ENCODE measurements at regions not wholly inside any gene's neighbourhood (a gene's known extent, or its start where the extent isn't known, plus 50 kb on each side); places are given as distances from the start of the nearest gene placed in this dataset.
"Not testable (repeated sequence)": the region's sequence is repeated elsewhere in the genome, so short reads cannot be mapped to it uniquely, and the experiment has no call there.

GRCh38 chr6:85005494-85005893 is 241.1 kb upstream of the TBX18 start:
- DNase-seq (no peak), ATAC-seq (no peak)
- Mint-ChIP-seq H3K4me1 (no peaks in the 10 kb centered on the region), H3K36me3 (no peaks in the 10 kb centered on the region), H3K9me3 (ENCODE audit: low read depth) (no peaks in the 10 kb centered on the region), H3K27me3 (no peaks in the 10 kb centered on the region), H3K4me3 (no peak overlapping the region), H3K27ac (no peak overlapping the region)
- CTCF ChIA-PET = no interaction called here

GRCh38 chr6:85004361-85004995 is 240.1 kb upstream of the TBX18 start:
- Mint-ChIP-seq H3K9me3 (ENCODE audit: low read depth) (no peaks in the 10 kb centered on the region), H3K4me1 (no peaks in the 10 kb centered on the region), H3K27ac (no peak overlapping the region), H3K27me3 (no peaks in the 10 kb centered on the region), H3K36me3 (no peaks in the 10 kb centered on the region), H3K4me3 (no peak overlapping the region)
- DNase-seq (no peak), ATAC-seq (no peak)
- CTCF ChIA-PET = no interaction called here

GRCh38 chr6:85002847-85003246 is 238.4 kb upstream of the TBX18 start:
- H3K4me3 Mint-ChIP-seq = no peak overlapping the region
- no peaks in the 10 kb centered on the region for H3K27me3 Mint-ChIP-seq
- no peaks in the 10 kb centered on the region for H3K4me1 Mint-ChIP-seq
- no peak overlapping the region for H3K27ac Mint-ChIP-seq
- no peak for DNase-seq
- ATAC-seq = no peak
- no peaks in the 10 kb centered on the region for H3K36me3 Mint-ChIP-seq
- CTCF ChIA-PET = no interaction called here
- no peaks in the 10 kb centered on the region for H3K9me3 Mint-ChIP-seq (ENCODE audit: low read depth)

- no peaks in the 10 kb centered on the region for H3K4me1 Mint-ChIP-seq
- no peak for DNase-seq
- H3K4me3 Mint-ChIP-seq = no peak overlapping the region
- H3K27ac Mint-ChIP-seq = no peak overlapping the region
- H3K9me3 Mint-ChIP-seq (ENCODE audit: low read depth) = no peaks in the 10 kb centered on the region
- CTCF ChIA-PET = no interaction called here
- ATAC-seq = no peak
- H3K36me3 Mint-ChIP-seq = no peaks in the 10 kb centered on the region
- no peaks in the 10 kb centered on the region for H3K27me3 Mint-ChIP-seq
These were observed 235.6 kb upstream of the TBX18 start for GRCh38 chr6:85000001-85000400.

GRCh38 chr6:84998223-84998622 is 233.8 kb upstream of the TBX18 start:
- no peaks in the 10 kb centered on the region for H3K4me1 Mint-ChIP-seq
- DNase-seq = no peak
- CTCF ChIA-PET = no interaction called here
- no peaks in the 10 kb centered on the region for H3K36me3 Mint-ChIP-seq
- H3K27ac Mint-ChIP-seq = no peak overlapping the region
- ATAC-seq = no peak
- no peaks in the 10 kb centered on the region for H3K9me3 Mint-ChIP-seq (ENCODE audit: low read depth)
- H3K27me3 Mint-ChIP-seq = no peaks in the 10 kb centered on the region
- H3K4me3 Mint-ChIP-seq = no peak overlapping the region

- CTCF ChIA-PET, H3K27me3 Mint-ChIP-seq, H3K4me1 Mint-ChIP-seq, H3K36me3 Mint-ChIP-seq, H3K27ac Mint-ChIP-seq, H3K4me3 Mint-ChIP-seq, ATAC-seq, DNase-seq: not testable (repeated sequence)
- peaks cover 12% of the 10 kb centered on the region for H3K9me3 Mint-ChIP-seq (ENCODE audit: low read depth)
These were observed 224.4 kb upstream of the TBX18 start for GRCh38 chr6:84988766-84989165.

GRCh38 chr6:84985490-84985889 is 221.1 kb upstream of the TBX18 start:
- H3K36me3 Mint-ChIP-seq; H3K27ac Mint-ChIP-seq; H3K4me3 Mint-ChIP-seq; H3K27me3 Mint-ChIP-seq; DNase-seq; ATAC-seq; CTCF ChIA-PET; H3K9me3 Mint-ChIP-seq (ENCODE audit: low read depth); H3K4me1 Mint-ChIP-seq: not testable (repeated sequence)

GRCh38 chr6:84979541-84979940 is 215.1 kb upstream of the TBX18 start:
- no peak for DNase-seq
- no peaks in the 10 kb centered on the region for H3K9me3 Mint-ChIP-seq (ENCODE audit: low read depth)
- CTCF ChIA-PET = no interaction called here
- no peaks in the 10 kb centered on the region for H3K36me3 Mint-ChIP-seq
- ATAC-seq = no peak
- H3K4me1 Mint-ChIP-seq = no peaks in the 10 kb centered on the region
- no peaks in the 10 kb centered on the region for H3K27me3 Mint-ChIP-seq
- H3K4me3 Mint-ChIP-seq = no peak overlapping the region
- no peak overlapping the region for H3K27ac Mint-ChIP-seq

- Mint-ChIP-seq H3K27ac (no peak overlapping the region), H3K9me3 (ENCODE audit: low read depth) (no peaks in the 10 kb centered on the region), H3K36me3 (no peaks in the 10 kb centered on the region)
These were observed 212.9 kb upstream of the TBX18 start for GRCh38 chr6:84977363-84977705.

GRCh38 chr6:84976526-84977362 is 212.3 kb upstream of the TBX18 start:
- no peak for DNase-seq
- ATAC-seq = no peak
- no peak overlapping the region for H3K4me3 Mint-ChIP-seq
- H3K4me1 Mint-ChIP-seq = no peaks in the 10 kb centered on the region
- no peaks in the 10 kb centered on the region for H3K36me3 Mint-ChIP-seq
- no peaks in the 10 kb centered on the region for H3K27me3 Mint-ChIP-seq
- CTCF ChIA-PET = no interaction called here
- H3K9me3 Mint-ChIP-seq (ENCODE audit: low read depth) = no peaks in the 10 kb centered on the region
- no peak overlapping the region for H3K27ac Mint-ChIP-seq

More at GRCh38 chr6:84977363-84977705, 212.9 kb upstream of the TBX18 start:
- no peak for DNase-seq
- no peak overlapping the region for H3K4me3 Mint-ChIP-seq
- no peaks in the 10 kb centered on the region for H3K27me3 Mint-ChIP-seq
- H3K4me1 Mint-ChIP-seq = no peaks in the 10 kb centered on the region
- ATAC-seq = no peak
- CTCF ChIA-PET = no interaction called here

GRCh38 chr6:84975316-84975715 is 210.9 kb upstream of the TBX18 start:
- no peak for ATAC-seq
- H3K9me3 Mint-ChIP-seq (ENCODE audit: low read depth) = peaks cover 3% of the 10 kb centered on the region
- no peaks in the 10 kb centered on the region for H3K36me3 Mint-ChIP-seq
- H3K4me1 Mint-ChIP-seq = no peaks in the 10 kb centered on the region
- CTCF ChIA-PET = no interaction called here
- no peaks in the 10 kb centered on the region for H3K27me3 Mint-ChIP-seq
- DNase-seq = no peak
- H3K4me3 Mint-ChIP-seq = no peak overlapping the region
- H3K27ac Mint-ChIP-seq = no peak overlapping the region

- Mint-ChIP-seq H3K9me3 (ENCODE audit: low read depth) (peaks cover 7% of the 10 kb centered on the region), H3K36me3 (no peaks in the 10 kb centered on the region), H3K27ac (no peak overlapping the region), H3K4me3 (no peak overlapping the region), H3K27me3 (no peaks in the 10 kb centered on the region), H3K4me1 (no peaks in the 10 kb centered on the region)
- no peak for DNase-seq
- no peak for ATAC-seq
- CTCF ChIA-PET = no interaction called here
These were observed 209.2 kb upstream of the TBX18 start for GRCh38 chr6:84973606-84974005.

GRCh38 chr6:84967965-84968364 is 203.6 kb upstream of the TBX18 start:
- Mint-ChIP-seq H3K4me3 (no peak overlapping the region), H3K4me1 (no peaks in the 10 kb centered on the region), H3K27me3 (no peaks in the 10 kb centered on the region), H3K9me3 (ENCODE audit: low read depth) (peaks cover 16% of the 10 kb centered on the region), H3K27ac (no peak overlapping the region), H3K36me3 (no peaks in the 10 kb centered on the region)
- no peak for ATAC-seq
- CTCF ChIA-PET = no interaction called here
- DNase-seq = no peak

GRCh38 chr6:84967389-84967788 is 203.0 kb upstream of the TBX18 start:
- CTCF ChIA-PET = no interaction called here
- H3K27me3 Mint-ChIP-seq = no peaks in the 10 kb centered on the region
- DNase-seq (no peak), ATAC-seq (no peak)
- no peaks in the 10 kb centered on the region for H3K36me3 Mint-ChIP-seq
- no peak overlapping the region for H3K27ac Mint-ChIP-seq
- no peaks in the 10 kb centered on the region for H3K4me1 Mint-ChIP-seq
- H3K9me3 Mint-ChIP-seq (ENCODE audit: low read depth) = peaks cover 16% of the 10 kb centered on the region
- H3K4me3 Mint-ChIP-seq = no peak overlapping the region

All from activated CD8-positive, alpha-beta memory T cell treated with anti-CD3 and anti-CD28 coated beads, Interleukin-2, amount 10 ng/mL, durations not matched to agents 7 days and 5 days (primary cell).